ENCODE measurements at regions not wholly inside any gene's neighbourhood (a gene's known extent, or its start where the extent isn't known, plus 50 kb on each side); places are given as distances from the start of the nearest gene placed in this dataset.

DNA sequence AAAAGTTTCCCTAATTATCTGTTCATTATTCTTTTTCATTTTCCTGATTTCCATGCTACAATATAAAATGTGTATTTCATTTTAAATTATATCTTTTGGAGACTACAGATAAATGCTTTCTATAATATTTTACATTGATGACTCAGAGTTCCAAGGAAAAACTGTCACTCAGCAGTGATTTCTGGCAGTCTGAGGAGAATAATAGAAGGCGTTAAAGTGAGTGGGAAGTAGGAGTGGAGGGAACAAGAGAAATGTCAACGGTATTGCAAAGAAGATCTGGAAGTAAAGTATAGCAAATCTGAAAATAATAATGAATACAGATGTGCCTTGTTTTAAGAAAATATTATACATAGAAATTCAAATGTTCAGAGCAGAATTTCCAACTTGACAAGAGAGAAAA lies 293.6 kb upstream of the PITX2 start:
- H3F3A ChIP-seq (ENCODE audit: insufficient read depth, low read length, poor library complexity, severe bottlenecking) = peaks cover 4% of the 10 kb centered on the region
- no peaks in the 10 kb centered on the region for H3K79me2 ChIP-seq (replicated peaks; ENCODE audit: insufficient read depth, low read length)
- H3K9me3 ChIP-seq (ENCODE audit: low read length) = no peaks in the 10 kb centered on the region
- no peak overlapping the region for H3K9ac ChIP-seq (ENCODE audit: low read length)
- H2AFZ ChIP-seq (ENCODE audit: low read depth, low read length) = no peak overlapping the region
- peak; percentile 63 for TF ChIP-seq EP300 (conservative IDR thresholded peaks at IDR 0.05; ENCODE audit: poor library complexity, severe bottlenecking)
- no peak for TF ChIP-seq EZH2 (IDR thresholded peaks at IDR 0.05; ENCODE audit: borderline replicate concordance, insufficient read depth, low read length, poor library complexity, severe bottlenecking)
- TF ChIP-seq RAD21 (conservative IDR thresholded peaks at IDR 0.05) = no peak
- TF ChIP-seq POLR2AphosphoS5 (IDR thresholded peaks at IDR 0.05) = peak; percentile 57
- peak; percentile 93 for TF ChIP-seq REST (IDR thresholded peaks at IDR 0.05; ENCODE audit: borderline replicate concordance)
- TF ChIP-seq TAF1 (IDR thresholded peaks at IDR 0.05; ENCODE audit: low read depth) = no peak
- peak overlapping the region; percentile 22 for H3K27ac ChIP-seq (ENCODE audit: low read length)
- H3K4me2 ChIP-seq (ENCODE audit: low read length) = no peak overlapping the region
- H4K20me1 ChIP-seq (ENCODE audit: insufficient read depth) = no peaks in the 10 kb centered on the region
- no peaks in the 10 kb centered on the region for H3K36me3 ChIP-seq (ENCODE audit: insufficient read depth, low read length)
- H3K27me3 ChIP-seq (ENCODE audit: insufficient read depth, low read depth, low read length) = no peaks in the 10 kb centered on the region
- no peak overlapping the region for H3K4me3 ChIP-seq (ENCODE audit: low read length)
- no peaks in the 10 kb centered on the region for H3K9me2 ChIP-seq (ENCODE audit: insufficient read depth, low read length)

DNA sequence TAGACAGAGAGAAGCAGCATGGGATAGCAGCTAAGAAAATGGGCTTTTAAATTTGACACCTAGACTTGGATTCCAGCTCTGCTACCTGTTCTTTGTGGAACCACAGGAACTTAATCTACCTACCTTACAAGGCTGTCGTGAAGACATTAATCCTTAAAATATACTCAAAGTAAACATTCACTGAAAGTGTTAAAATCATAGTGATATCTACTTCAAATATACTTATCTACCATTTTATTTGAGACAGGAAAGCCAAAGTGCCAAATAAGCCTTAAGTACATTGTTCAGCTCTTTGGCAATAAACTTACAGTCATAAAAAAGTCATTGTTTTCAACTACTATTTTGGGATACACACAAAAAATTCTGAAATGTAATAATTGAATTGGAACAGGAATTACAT lies 295.0 kb upstream of the PITX2 start:
- Histone ChIP-seq H4K20me1 (ENCODE audit: insufficient read depth) (no peaks in the 10 kb centered on the region), H3K4me3 (ENCODE audit: low read length) (no peak overlapping the region), H3K79me2 (replicated peaks; ENCODE audit: insufficient read depth, low read length) (no peaks in the 10 kb centered on the region), H3F3A (ENCODE audit: insufficient read depth, low read length, poor library complexity, severe bottlenecking) (peaks cover 4% of the 10 kb centered on the region), H3K4me2 (ENCODE audit: low read length) (no peak overlapping the region), H3K36me3 (ENCODE audit: insufficient read depth, low read length) (no peaks in the 10 kb centered on the region), H3K9me2 (ENCODE audit: insufficient read depth, low read length) (no peaks in the 10 kb centered on the region), H3K27me3 (ENCODE audit: insufficient read depth, low read depth, low read length) (no peaks in the 10 kb centered on the region), H3K27ac (ENCODE audit: low read length) (no peak overlapping the region), H3K9ac (ENCODE audit: low read length) (no peak overlapping the region), H2AFZ (ENCODE audit: low read depth, low read length) (no peak overlapping the region), H3K9me3 (ENCODE audit: low read length) (no peaks in the 10 kb centered on the region)
- TF ChIP-seq REST (IDR thresholded peaks at IDR 0.05; ENCODE audit: borderline replicate concordance) = no peak
- no peak for TF ChIP-seq RAD21 (conservative IDR thresholded peaks at IDR 0.05)
- no peak for TF ChIP-seq EP300 (conservative IDR thresholded peaks at IDR 0.05; ENCODE audit: poor library complexity, severe bottlenecking)
- no peak for TF ChIP-seq MXI1 (conservative IDR thresholded peaks at IDR 0.05; ENCODE audit: poor library complexity, severe bottlenecking)
- TF ChIP-seq EZH2 (IDR thresholded peaks at IDR 0.05; ENCODE audit: borderline replicate concordance, insufficient read depth, low read length, poor library complexity, severe bottlenecking) = no peak
- no peak for TF ChIP-seq SMC3 (conservative IDR thresholded peaks at IDR 0.05; ENCODE audit: poor library complexity)
- TF ChIP-seq POLR2AphosphoS5 (IDR thresholded peaks at IDR 0.05) = no peak
- TF ChIP-seq TAF1 (IDR thresholded peaks at IDR 0.05; ENCODE audit: low read depth) = no peak
- TF ChIP-seq CTCF (IDR thresholded peaks at IDR 0.05; ENCODE audit: poor library complexity, severe bottlenecking) = no peak
